K562 (cell line): ENCODE measurements at regions not wholly inside any gene's neighbourhood (a gene's known extent, or its start where the extent isn't known, plus 50 kb on each side); places are given as distances from the start of the nearest gene placed in this dataset.

Experiments used
- ATAC-seq: fragments of 200-7000 bp; cut with Tn5 transposase; 3 replicates; pipeline ENCODE4 v1.9.1; 2020; ENCODE audit warnings: moderate library complexity
- BruUV-seq: library from RNA; stranded (reverse); fragments of 400-500 nt; replicated peaks from 2 replicates; lab custom pipeline; 2021; lab: Mats Ljungman, UMichigan
- CTCF ChIA-PET: fragments of 300-600 bp; formaldehyde crosslinking; extraction: SDS; loops from one replicate; lab custom pipeline; 2021; ENCODE audit warnings: low intra/inter-chr PET ratio; lab: Yijun Ruan, JAX
- POLR2A ChIA-PET: fragments of 300-600, 350-650 bp; sonication (Branson Sonifier 250); formaldehyde crosslinking; extraction: SDS; loops from one replicate; lab custom pipeline; 2021; ENCODE audit warnings: antibody characterized with exemption, inconsistent platforms; lab: Yijun Ruan, JAX
- DNase-seq, 4 experiments: peaks; one replicate each; pipeline versions ENCODE4 v3.0.0 to v3.0.0-alpha.2; 2011 to 2018; ENCODE audit warnings: low spot score in 3 of 4, mixed read lengths in 3 of 4; ENCODE audit errors: extremely low read depth in 1 of 4
- FAIRE-seq: peaks from 2 replicates; lab custom pipeline; 2011; peaks lifted over from hg19 to GRCh38; lab: Jason Lieb, UNC
- H2AFZ ChIP-seq: 2 replicates; pipeline ENCODE4 v1.6.0; 2011; ENCODE audit warnings: low read depth, low read length, control low read depth, inconsistent platforms
- H3K27ac ChIP-seq: fragments of 200-600 bp; 3 replicates; pipeline ENCODE4 v1.8.0; 2011; ENCODE audit warnings: low read depth, mild to moderate bottlenecking, control low read depth, inconsistent platforms, low read length, moderate library complexity, mixed read lengths; ENCODE audit errors: extremely low read depth
- H3K27me3 ChIP-seq, 2 experiments: fragments of 300-600 bp in 1 of 2; 2 replicates in 1 of 2; 3 replicates in 1 of 2; pipeline versions ENCODE4 v1.6.0 to v1.8.0; 2011; ENCODE audit warnings: inconsistent platforms in 2 of 2, low read length in 2 of 2, mild to moderate bottlenecking in 1 of 2, mixed read lengths in 1 of 2, moderate library complexity in 1 of 2; ENCODE audit not compliant: control insufficient read depth in 2 of 2, insufficient read depth in 2 of 2
- H3K36me3 ChIP-seq: fragments of 300-600 bp; 3 replicates; pipeline ENCODE4 v1.8.0; 2011; ENCODE audit warnings: mild to moderate bottlenecking, low read length, inconsistent platforms; ENCODE audit not compliant: control insufficient read depth, insufficient read depth
- H3K4me1 ChIP-seq, 2 experiments: fragments of 200-600 bp in 1 of 2; replicated peaks in 1 of 2; 2 replicates in 1 of 2; 3 replicates in 1 of 2; pipeline versions ENCODE4 v1.5.1 to v1.8.0; 2011; ENCODE audit warnings: inconsistent platforms in 2 of 2, low read length in 2 of 2, mild to moderate bottlenecking in 1 of 2, mixed read lengths in 1 of 2, moderate library complexity in 1 of 2; ENCODE audit not compliant: control insufficient read depth in 2 of 2, insufficient read depth in 2 of 2
- H3K4me2 ChIP-seq: 2 replicates; pipeline ENCODE4 v1.6.1; 2011; ENCODE audit warnings: low read length, control low read depth, inconsistent platforms, mixed read lengths; ENCODE audit not compliant: insufficient read depth
- H3K4me3 ChIP-seq: fragments of 200-600 bp; sonication (generic), shearing (Covaris generic); 2 replicates; pipeline ENCODE4 v1.5.1; 2016; ENCODE audit warnings: control low read depth, inconsistent platforms
- H3K79me2 ChIP-seq: fragments of 200-600 bp; 3 replicates; pipeline ENCODE4 v1.8.0; 2011; ENCODE audit warnings: low read length, inconsistent platforms; ENCODE audit not compliant: control insufficient read depth, insufficient read depth
- H3K9ac ChIP-seq, 2 experiments: 2 replicates each; pipeline versions ENCODE4 v1.6.0 to v1.6.1; 2011; ENCODE audit warnings: low read depth in 2 of 2, low read length in 2 of 2, control low read depth in 1 of 2, inconsistent platforms in 1 of 2, mild to moderate bottlenecking in 1 of 2, mixed read lengths in 1 of 2; ENCODE audit not compliant: insufficient read depth in 1 of 2
- H3K9me1 ChIP-seq: one replicate; pipeline ENCODE4 v1.6.0; 2011; ENCODE audit warnings: inconsistent platforms, mild to moderate bottlenecking, low read length, moderate library complexity; ENCODE audit not compliant: control insufficient read depth, insufficient read depth
- H3K9me3 ChIP-seq: replicated peaks from 2 replicates; pipeline ENCODE4 v1.5.1; 2011; ENCODE audit warnings: low read depth, low read length, inconsistent platforms; ENCODE audit not compliant: control insufficient read depth, insufficient read depth
- H4K20me1 ChIP-seq: replicated peaks from 2 replicates; pipeline ENCODE4 v1.6.1; 2011; ENCODE audit warnings: low read length, inconsistent platforms, mixed read lengths; ENCODE audit not compliant: control insufficient read depth, insufficient read depth
- ADNP ChIP-seq: fragments of 200-800 bp; sonication (Bioruptor generic); IDR thresholded peaks from 2 replicates; pipeline ENCODE4 v1.6.1; 2016; ENCODE audit warnings: missing genetic modification characterization, missing compliant biosample characterization
- ARHGAP35 ChIP-seq: fragments of 450-650 bp; IDR thresholded peaks from 2 replicates; pipeline ENCODE4 v1.6.1; 2018; ENCODE audit not compliant: partially characterized antibody
- BRD4 ChIP-seq: fragments of 200-600 bp; sonication (generic); IDR thresholded peaks from 2 replicates; pipeline ENCODE4 v1.6.1; 2017; ENCODE audit warnings: inconsistent platforms
- C11orf30 ChIP-seq: fragments of 450-650 bp; IDR thresholded peaks from 2 replicates; pipeline ENCODE4 v1.6.1; 2016; ENCODE audit warnings: low read depth, mild to moderate bottlenecking
- E2F3 ChIP-seq: fragments of 250-450 bp; sonication (Bioruptor Pico); IDR thresholded peaks from 2 replicates; pipeline ENCODE4 v1.4.0; 2020; ENCODE audit warnings: mild to moderate bottlenecking
- HDGF ChIP-seq: fragments of 450-650 bp; IDR thresholded peaks from 2 replicates; pipeline ENCODE4 v1.6.1; 2016
- HIVEP1 ChIP-seq: fragments of 250-450 bp; sonication (Bioruptor Pico); IDR thresholded peaks from 2 replicates; pipeline ENCODE4 v1.4.0; 2020; ENCODE audit warnings: mild to moderate bottlenecking
- HSF4 ChIP-seq: fragments of 250-450 bp; sonication (Bioruptor Pico); IDR thresholded peaks from 2 replicates; pipeline ENCODE4 v2.1.2; 2022; ENCODE audit warnings: mild to moderate bottlenecking, moderate library complexity, borderline replicate concordance
- JUNB ChIP-seq: fragments of 450-650 bp; formaldehyde crosslinking; conservative IDR thresholded peaks from 2 replicates; pipeline ENCODE4 v1.4.0; 2020; ENCODE audit warnings: mild to moderate bottlenecking
- JUND ChIP-seq, 2 experiments: IDR thresholded peaks; 2 replicates in 1 of 2; 3 replicates in 1 of 2; pipeline ENCODE4 v1.6.1; 2011; ENCODE audit warnings: borderline replicate concordance in 2 of 2, low read depth in 2 of 2, low read length in 2 of 2, improper control_type of control experiment in 1 of 2, missing biosample characterization in 1 of 2, missing genetic modification characterization in 1 of 2, missing genetic modification reagents in 1 of 2
- NCOA6 ChIP-seq: fragments of 450-650 bp; IDR thresholded peaks from 2 replicates; pipeline ENCODE4 v1.6.1; 2017; ENCODE audit warnings: mild to moderate bottlenecking
- POLR2B ChIP-seq: fragments of 450-650 bp; IDR thresholded peaks from 2 replicates; pipeline ENCODE4 v1.6.1; 2018; ENCODE audit warnings: low read depth; ENCODE audit not compliant: partially characterized antibody
- POLR2H ChIP-seq: IDR thresholded peaks from 2 replicates; pipeline ENCODE4 v1.6.1; 2016; ENCODE audit warnings: missing genetic modification characterization, low read depth, mild to moderate bottlenecking, control low read depth, missing compliant biosample characterization, moderate library complexity
- U2AF1 ChIP-seq: fragments of 200-400 bp; formaldehyde crosslinking; optimal IDR thresholded peaks from 2 replicates; pipeline ENCODE3; 2017; ENCODE audit warnings: mild to moderate bottlenecking, low read depth, low read length, moderate library complexity
- XRCC5 ChIP-seq: fragments of 200-400 bp; formaldehyde crosslinking; IDR thresholded peaks from 2 replicates; pipeline ENCODE4 v1.6.1; 2017; ENCODE audit warnings: low read depth, mild to moderate bottlenecking, low read length
- ZNF316 ChIP-seq: fragments of 450-650 bp; IDR thresholded peaks from 2 replicates; pipeline ENCODE4 v1.6.1; 2016
- in situ Hi-C: fragments of 300-500 bp; cut with MboI; formaldehyde crosslinking; loops from 4 replicates; pipeline ENCODE4 v1.15.0; 2018; ENCODE audit warnings: inconsistent platforms, mixed read lengths
- intact Hi-C: fragments of 100-400 bp; cut with micrococcal nuclease; formaldehyde crosslinking; loops from 2 replicates; pipeline ENCODE4 v1.14.2; 2022

GRCh38 chr3:67744699-67745098 is 90.3 kb upstream of the SUCLG2 start:
- in situ Hi-C loops, result no loop called here
- H3K4me1 ChIP-seq, result no peaks in the 10 kb centered on the region
- no peaks in the 10 kb centered on the region for H3K27me3 ChIP-seq
- H2AFZ ChIP-seq, result no peak overlapping the region
- TF ChIP-seq C11orf30, result peak; percentile 16; the same call in 1 of the 2 replicates
- peak; percentile 63 for TF ChIP-seq ZNF316
- no peak for TF ChIP-seq JUND (IDR thresholded peaks at IDR 0.05; ENCODE audit: borderline replicate concordance, low read depth, low read length)
- TF ChIP-seq JUND (tag; IDR thresholded peaks at IDR 0.05; ENCODE audit: borderline replicate concordance, low read depth, low read length), result no peak
- TF ChIP-seq, all 486 proteins: peak for 2
- H4K20me1 ChIP-seq, result no peaks in the 10 kb centered on the region
- CTCF ChIA-PET, result no interaction called here
- no peak overlapping the region for H3K27ac ChIP-seq
- ATAC-seq (no peak), FAIRE-seq (no peak), DNase-seq (no peak)
- H3K79me2 ChIP-seq, result no peaks in the 10 kb centered on the region
- H3K36me3 ChIP-seq, result no peaks in the 10 kb centered on the region
- BruUV-seq, result no TSS peak
- H3K4me2 ChIP-seq, result no peak overlapping the region
- no peaks in the 10 kb centered on the region for H3K9me1 ChIP-seq
- intact Hi-C loops, result no loop called here
- H3K9me3 ChIP-seq, result no peaks in the 10 kb centered on the region
- H3K4me3 ChIP-seq, result no peak overlapping the region
- POLR2A ChIA-PET, result no interaction called here
- no peak overlapping the region for H3K9ac ChIP-seq

GRCh38 chr3:67739851-67740250 is 85.4 kb upstream of the SUCLG2 start:
- Histone ChIP-seq H3K27ac (no peak overlapping the region), H3K4me1 (no peaks in the 10 kb centered on the region), H3K79me2 (no peaks in the 10 kb centered on the region), H3K4me3 (no peak overlapping the region), H3K36me3 (no peaks in the 10 kb centered on the region), H3K27me3 (no peaks in the 10 kb centered on the region), H3K9me1 (no peaks in the 10 kb centered on the region), H2AFZ (no peak overlapping the region), H3K9ac (no peak overlapping the region), H3K4me2 (no peak overlapping the region), H4K20me1 (no peaks in the 10 kb centered on the region), H3K9me3 (no peaks in the 10 kb centered on the region)
- DNase-seq (no peak), FAIRE-seq (no peak), ATAC-seq (no peak)
- no peak for TF ChIP-seq ARHGAP35
- no peak for TF ChIP-seq JUNB (CRISPR knock-in tag)
- no peak for TF ChIP-seq HIVEP1 (CRISPR knock-in tag)
- TF ChIP-seq POLR2H, result no peak
- no peak for TF ChIP-seq HDGF
- TF ChIP-seq XRCC5, result no peak
- TF ChIP-seq E2F3, result no peak
- no peak for TF ChIP-seq POLR2B
- TF ChIP-seq ADNP, result no peak
- TF ChIP-seq NCOA6, result no peak
- no peak for TF ChIP-seq U2AF1
- TF ChIP-seq BRD4, result no peak
- no peak for TF ChIP-seq HSF4 (CRISPR knock-in tag)
- no TSS peak for BruUV-seq
- intact Hi-C loops (no loop called here), in situ Hi-C loops (no loop called here)
- ChIA-PET CTCF (no interaction called here), POLR2A (no interaction called here)
